Body of pancreas (tissue), 4 donors: ENCODE measurements at regions not wholly inside any gene's neighbourhood (a gene's known extent, or its start where the extent isn't known, plus 50 kb on each side); places are given as distances from the start of the nearest gene placed in this dataset.

ENCODE experiments used
- CTCF ChIP-seq, 7 experiments: fragments of 450-650 bp in 4 of 7; fragments of 200-600 bp in 3 of 7; sonication (generic) in 3 of 7; IDR thresholded peaks; one replicate each; pipeline ENCODE4 v1.5.1; 2016 to 2019; ENCODE audit warnings: antibody characterized with exemption in 7 of 7
- POLR2A ChIP-seq, 3 donors: fragments of 450-650 bp; IDR thresholded peaks; one replicate each; pipeline ENCODE4 v1.6.1; 2016; ENCODE audit warnings: antibody characterized with exemption in 3 of 3, mild to moderate bottlenecking in 2 of 3

GRCh38 chr7:159318682-159319351 is 174.2 kb upstream of the VIPR2 start:
- TF ChIP-seq CTCF (IDR thresholded peaks at IDR 0.05) (no peak), POLR2A (IDR thresholded peaks at IDR 0.05) (no peak)
